ENCODE measurements at regions not wholly inside any gene's neighbourhood (a gene's known extent, or its start where the extent isn't known, plus 50 kb on each side); places are given as distances from the start of the nearest gene placed in this dataset.
A peak's percentile ranks its signal among the peaks of the same experiment; 100 is the strongest.

- DNase-seq (ENCODE audit: low read depth) = no peak
- in situ Hi-C loops (cut with HindIII; ENCODE audit: low pct_unique_long_range_greater_than_20kb, low sequenced_read_pairs) = no loop called here
These were observed 231.9 kb downstream of the PTPRU start for GRCh38 chr1:29467989-29468900.

GRCh38 chr1:29466258-29466657 is 229.9 kb downstream of the PTPRU start:
- in situ Hi-C loops (cut with HindIII; ENCODE audit: low pct_unique_long_range_greater_than_20kb, low sequenced_read_pairs) = no loop called here
- DNase-seq (ENCODE audit: low read depth) = no peak

GRCh38 chr1:29465755-29466154 is 229.4 kb downstream of the PTPRU start:
- in situ Hi-C loops (cut with HindIII; ENCODE audit: low pct_unique_long_range_greater_than_20kb, low sequenced_read_pairs) = no loop called here
- DNase-seq (ENCODE audit: low read depth) = peak; percentile 11

GRCh38 chr1:29462096-29462495 is 225.8 kb downstream of the PTPRU start:
- in situ Hi-C loops (cut with HindIII; ENCODE audit: low pct_unique_long_range_greater_than_20kb, low sequenced_read_pairs) = no loop called here

GRCh38 chr1:29461115-29461739 is 224.9 kb downstream of the PTPRU start:
- in situ Hi-C loops (cut with HindIII; ENCODE audit: low pct_unique_long_range_greater_than_20kb, low sequenced_read_pairs) = no loop called here
- DNase-seq (ENCODE audit: low read depth) = no peak

More at GRCh38 chr1:29462096-29462495, 225.8 kb downstream of the PTPRU start:
- no peak for DNase-seq (ENCODE audit: low read depth)

DNA sequence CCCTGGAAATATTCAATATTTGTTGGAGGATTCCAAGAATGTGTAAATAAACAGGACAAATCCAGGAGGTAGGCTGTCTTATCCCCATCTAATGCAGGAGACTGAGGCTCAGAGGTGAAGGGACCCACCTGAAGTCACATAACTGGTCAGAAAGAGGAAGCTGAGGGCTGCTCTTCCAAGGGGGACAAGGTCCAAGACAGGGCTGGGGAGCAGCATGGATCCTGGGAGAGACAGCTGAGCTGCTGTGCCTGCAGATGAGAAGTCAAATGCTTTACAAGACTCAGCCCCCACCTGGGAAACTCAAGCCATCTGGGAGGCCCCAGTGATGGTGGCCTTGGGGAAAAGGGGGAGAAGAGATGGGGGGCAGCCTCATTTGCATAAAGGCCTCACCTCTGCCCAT is 224.4 kb downstream of the PTPRU start:
- DNase-seq (ENCODE audit: low read depth) = no peak
- in situ Hi-C loops (cut with HindIII; ENCODE audit: low pct_unique_long_range_greater_than_20kb, low sequenced_read_pairs) = no loop called here

DNA sequence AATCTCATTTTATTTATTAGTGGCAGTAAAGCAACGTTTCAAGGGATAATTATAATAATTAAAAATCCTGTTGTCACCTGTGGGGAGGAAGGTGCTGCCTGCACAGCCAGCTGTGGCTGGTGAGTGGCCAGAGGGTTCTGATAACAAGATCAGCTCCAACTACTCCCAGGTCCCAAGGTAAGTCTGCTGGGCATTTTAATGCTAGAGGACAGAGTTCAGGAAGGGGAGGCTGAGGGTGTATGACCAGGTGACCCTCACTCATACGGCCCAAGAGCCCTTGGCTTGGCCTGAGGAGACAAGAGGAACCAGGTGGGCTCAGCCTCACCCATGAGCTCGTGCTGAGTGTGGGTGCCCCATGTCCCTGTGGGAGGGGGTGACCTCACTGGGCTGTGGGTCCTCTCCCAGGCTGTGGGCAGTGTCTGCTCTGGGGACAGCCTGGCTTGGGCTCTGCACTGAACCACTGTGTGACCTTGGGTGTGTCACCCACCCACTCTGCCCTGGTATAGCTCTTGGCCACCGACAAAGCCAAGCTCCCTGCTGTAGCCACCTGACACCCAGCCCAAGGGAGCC is 223.8 kb downstream of the PTPRU start:
- no peak for DNase-seq (ENCODE audit: low read depth)
- in situ Hi-C loops (cut with HindIII; ENCODE audit: low pct_unique_long_range_greater_than_20kb, low sequenced_read_pairs) = no loop called here

DNA sequence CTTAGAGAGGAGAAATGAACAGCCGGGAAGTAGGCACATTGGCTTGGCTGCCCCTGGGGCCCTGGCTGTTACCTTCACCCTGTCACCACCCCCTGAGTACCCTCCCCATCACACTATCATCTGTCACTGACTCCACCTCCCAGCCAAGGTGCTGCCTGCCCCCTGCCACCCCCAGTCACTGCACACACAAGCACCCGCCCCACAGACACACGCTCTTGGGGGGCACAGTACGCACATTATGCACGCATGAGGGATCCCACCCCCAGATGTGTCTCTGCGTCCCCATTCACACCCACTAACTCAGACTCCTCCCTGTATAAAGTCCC is 223.3 kb downstream of the PTPRU start:
- DNase-seq (ENCODE audit: low read depth) = no peak
- in situ Hi-C loops (cut with HindIII; ENCODE audit: low pct_unique_long_range_greater_than_20kb, low sequenced_read_pairs) = no loop called here

- no peak for DNase-seq (ENCODE audit: low read depth)
These were observed 222.7 kb downstream of the PTPRU start for GRCh38 chr1:29458737-29459619.

DNA sequence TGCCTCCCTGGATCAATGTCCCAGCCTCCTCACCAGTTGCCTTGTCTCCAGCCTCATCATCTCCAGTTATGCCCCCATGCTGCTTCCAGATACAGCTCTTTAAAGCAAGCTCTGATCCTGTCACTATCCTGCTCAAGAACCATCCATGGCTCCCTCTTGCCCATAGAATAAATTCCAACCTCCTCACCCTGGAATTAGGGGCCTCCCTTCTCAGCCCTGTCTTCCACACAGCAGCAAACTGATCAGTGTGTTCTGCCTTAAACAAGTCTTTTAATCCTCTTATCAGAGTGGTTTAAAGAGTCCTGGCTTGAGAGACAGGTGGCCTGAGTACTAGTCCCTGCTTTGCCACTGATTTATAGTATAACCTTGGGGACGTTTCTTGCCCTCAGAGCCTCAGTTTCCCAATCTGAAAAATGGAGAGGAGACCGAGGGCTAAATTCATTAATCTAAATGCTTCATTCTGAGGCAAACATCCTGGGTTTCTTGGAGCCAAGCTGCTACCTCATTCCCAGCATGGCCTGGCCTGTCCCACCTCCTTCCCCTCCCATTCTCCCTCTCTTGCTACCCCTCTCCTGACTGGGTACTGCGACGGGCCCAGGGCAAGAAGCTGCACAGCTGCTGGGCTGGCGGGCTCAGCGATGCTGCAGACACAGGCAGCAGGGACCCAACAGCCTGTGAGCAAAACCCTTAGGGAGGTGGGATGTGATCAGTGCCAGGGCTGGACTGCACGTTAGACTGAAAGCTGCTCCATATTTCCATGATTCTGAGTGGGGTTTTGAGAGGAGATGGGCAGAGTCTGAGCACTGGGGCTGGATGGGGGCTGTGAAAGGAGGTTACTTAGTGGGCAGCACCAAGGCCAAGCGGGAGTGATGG is 221.4 kb downstream of the PTPRU start:
- in situ Hi-C loops (cut with HindIII; ENCODE audit: low pct_unique_long_range_greater_than_20kb, low sequenced_read_pairs) = no loop called here
- DNase-seq (ENCODE audit: low read depth) = no peak

More at GRCh38 chr1:29458737-29459619, 222.7 kb downstream of the PTPRU start:
- in situ Hi-C loops (cut with HindIII; ENCODE audit: low pct_unique_long_range_greater_than_20kb, low sequenced_read_pairs) = no loop called here

GRCh38 chr1:29456685-29457435 is 220.5 kb downstream of the PTPRU start:
- no peak for DNase-seq (ENCODE audit: low read depth)
- in situ Hi-C loops (cut with HindIII; ENCODE audit: low pct_unique_long_range_greater_than_20kb, low sequenced_read_pairs) = no loop called here

DNA sequence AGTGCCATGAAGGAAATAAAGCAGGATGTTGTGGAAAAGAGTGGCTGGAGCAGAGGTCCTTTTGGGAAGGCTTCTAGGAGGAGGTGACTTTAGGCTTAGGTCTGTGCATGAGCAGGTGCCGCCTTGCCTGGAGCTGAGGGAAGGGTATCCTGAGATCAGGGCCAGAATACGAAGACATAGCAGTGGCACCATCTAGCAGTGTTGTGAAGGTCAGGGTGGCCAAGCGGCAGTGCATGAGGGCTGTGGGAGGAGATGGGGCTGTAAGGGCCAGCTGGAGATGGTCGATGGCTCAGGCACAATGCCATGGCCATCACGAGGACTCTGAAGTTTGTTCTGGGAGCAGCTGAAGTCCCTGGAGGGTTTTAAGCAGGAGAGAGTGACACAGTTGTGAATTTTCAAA is 219.5 kb downstream of the PTPRU start:
- DNase-seq (ENCODE audit: low read depth) = no peak
- in situ Hi-C loops (cut with HindIII; ENCODE audit: low pct_unique_long_range_greater_than_20kb, low sequenced_read_pairs) = no loop called here

- in situ Hi-C loops (cut with HindIII; ENCODE audit: low pct_unique_long_range_greater_than_20kb, low sequenced_read_pairs) = no loop called here
These were observed 218.5 kb downstream of the PTPRU start for GRCh38 chr1:29454616-29455380.

DNA sequence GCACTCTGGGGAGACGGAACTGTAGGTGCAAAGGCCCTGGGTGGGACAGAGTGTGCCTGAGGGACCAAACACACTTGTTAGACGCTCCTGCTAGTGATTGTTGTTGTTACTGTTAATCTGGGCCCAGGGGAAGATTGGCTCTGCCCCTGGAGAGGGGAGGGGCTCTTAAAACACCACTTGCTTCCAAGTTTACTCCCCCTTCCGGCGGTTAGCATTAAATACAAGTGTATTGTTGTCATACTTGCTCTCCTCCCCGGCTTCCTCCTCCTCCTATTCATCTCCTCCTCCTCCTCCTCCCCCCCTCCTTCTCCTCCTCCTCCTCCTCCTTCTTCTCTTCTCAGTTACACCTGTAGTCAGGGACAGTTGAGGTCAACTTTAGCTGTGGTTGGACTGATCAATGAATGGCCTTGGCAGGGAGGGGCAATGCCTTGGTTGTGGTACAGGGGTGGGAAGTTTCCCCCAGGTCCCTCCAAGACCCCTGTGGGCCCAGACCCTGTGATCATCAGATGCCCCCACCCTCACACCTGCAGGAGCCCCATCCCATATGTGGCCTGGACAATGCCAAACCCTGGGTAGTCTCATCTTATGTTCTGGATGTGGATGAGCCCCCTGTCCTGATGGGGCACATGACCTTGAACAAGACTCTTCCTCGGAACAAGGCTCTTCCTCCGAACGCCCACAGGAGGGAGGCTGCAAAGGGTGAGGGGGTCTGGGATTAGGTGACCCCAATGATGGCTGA is 217.3 kb downstream of the PTPRU start:
- peak; percentile 27 for DNase-seq (ENCODE audit: low read depth)
- in situ Hi-C loops (cut with HindIII; ENCODE audit: low pct_unique_long_range_greater_than_20kb, low sequenced_read_pairs) = no loop called here

More at GRCh38 chr1:29454616-29455380, 218.5 kb downstream of the PTPRU start:
- no peak for DNase-seq (ENCODE audit: low read depth)

DNA sequence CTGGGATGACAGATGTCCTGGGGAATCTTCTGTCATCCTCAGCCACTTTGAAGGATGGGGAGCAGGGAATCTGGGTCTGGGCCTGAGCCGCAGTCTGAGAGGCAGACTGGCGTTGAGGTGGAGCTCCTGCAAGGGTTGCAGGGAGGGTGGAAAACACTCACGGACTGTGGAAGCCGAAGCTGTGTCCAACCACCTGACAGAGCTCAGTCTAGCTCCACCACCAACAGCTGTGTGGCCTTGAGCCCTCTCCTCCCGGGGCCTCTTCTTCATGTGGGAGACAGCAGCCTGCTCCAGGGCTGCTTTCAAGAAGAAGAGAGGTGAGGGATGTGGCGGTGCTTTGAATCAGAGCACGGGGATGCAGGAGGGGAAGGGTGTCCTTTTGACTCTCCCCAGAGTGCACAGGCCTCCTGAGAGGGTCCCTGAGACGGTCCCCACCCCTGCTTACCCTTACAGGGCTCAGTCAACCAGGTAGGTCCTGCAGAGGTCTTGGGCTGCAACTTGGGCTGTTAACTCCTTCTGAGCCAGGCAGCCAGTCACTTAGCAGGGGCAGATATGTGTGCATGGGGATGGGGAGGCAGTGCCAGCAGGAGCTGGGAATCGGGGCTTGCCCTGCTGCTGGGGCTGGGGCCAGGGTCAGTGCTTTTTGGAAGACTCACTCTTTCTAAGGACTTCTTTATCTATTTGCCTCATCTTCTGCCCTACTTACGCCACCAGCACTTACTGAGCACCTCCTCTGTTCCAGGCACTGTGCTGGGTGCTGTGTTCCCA is 216.3 kb downstream of the PTPRU start:
- in situ Hi-C loops (cut with HindIII; ENCODE audit: low pct_unique_long_range_greater_than_20kb, low sequenced_read_pairs) = no loop called here
- DNase-seq (ENCODE audit: low read depth) = no peak
